HCT116 (cell line): ENCODE measurements at regions not wholly inside any gene's neighbourhood (a gene's known extent, or its start where the extent isn't known, plus 50 kb on each side); places are given as distances from the start of the nearest gene placed in this dataset.

Experiments
- ATAC-seq: fragments of 200-7000 bp; cut with Tn5 transposase; 2 replicates; pipeline ENCODE4 v1.9.1; 2020; ENCODE audit warnings: mild to moderate bottlenecking, moderate library complexity
- BruUV-seq: library from RNA; stranded (reverse); fragments of 400-500 nt; replicated peaks from 2 replicates; lab custom pipeline; 2021; lab: Mats Ljungman, UMichigan
- CTCF ChIA-PET: fragments of 300-600 bp; sonication (Branson Sonifier 250); formaldehyde crosslinking; loops from one replicate; lab custom pipeline; 2021; ENCODE audit warnings: antibody characterized with exemption; lab: Charles Lee
- POLR2A ChIA-PET: fragments of 300-600, 350-600 bp; sonication (Branson Sonifier 250); formaldehyde crosslinking; loops from one replicate; lab custom pipeline; 2021; ENCODE audit warnings: antibody characterized with exemption; lab: Charles Lee
- RAD21 ChIA-PET, 2 experiments: fragments of 300-600 bp; sonication (Branson Sonifier 250); formaldehyde crosslinking; loops; one replicate each; lab custom pipeline; 2023; ENCODE audit warnings: low total read pairs in 2 of 2; ENCODE audit not compliant: uncharacterized antibody in 2 of 2, unreplicated experiment in 2 of 2, low non-redundant PET in 1 of 2; lab: Charles Lee
- DNase-seq: peaks from one replicate; pipeline ENCODE4 v3.0.0-alpha.2; 2010; ENCODE audit warnings: low read depth, low spot score
- H2AFZ ChIP-seq: fragments of 200-600 bp; shearing (Covaris generic), sonication (generic); 2 replicates; pipeline ENCODE4 v1.6.1; 2017; ENCODE audit warnings: low read depth, mixed run types, mixed read lengths, antibody characterized with exemption, low read length; ENCODE audit not compliant: poor library complexity, severe bottlenecking
- H3K27ac ChIP-seq: 2 replicates; pipeline ENCODE4 v1.5.1; 2012; ENCODE audit warnings: low read depth, low read length
- H3K27me3 ChIP-seq: fragments of 200-600 bp; sonication (generic); 2 replicates; pipeline ENCODE4 v1.6.1; 2016; ENCODE audit warnings: mixed run types, low read length, mixed read lengths; ENCODE audit not compliant: insufficient read depth
- H3K36me3 ChIP-seq, 2 experiments: fragments of 200-500 bp in 1 of 2; fragments of 200-600 bp in 1 of 2; sonication (Bioruptor generic) in 1 of 2; sonication (generic) in 1 of 2; 2 replicates each; pipeline versions ENCODE4 v1.5.1 to v1.6.1; 2014 to 2016; ENCODE audit warnings: low read length in 2 of 2, inconsistent platforms in 1 of 2, mixed read lengths in 1 of 2, mixed run types in 1 of 2; ENCODE audit not compliant: insufficient read depth in 2 of 2, control insufficient read depth in 1 of 2
- H3K4me1 ChIP-seq, 2 experiments: fragments of 200-600 bp in 1 of 2; sonication (generic) in 1 of 2; 2 replicates each; pipeline versions ENCODE4 v1.5.1 to v1.6.1; 2012 to 2017; ENCODE audit warnings: low read length in 2 of 2, inconsistent platforms in 1 of 2, mild to moderate bottlenecking in 1 of 2, mixed read lengths in 1 of 2, mixed run types in 1 of 2, moderate library complexity in 1 of 2; ENCODE audit not compliant: insufficient read depth in 2 of 2, control insufficient read depth in 1 of 2
- H3K4me2 ChIP-seq: fragments of 200-600 bp; sonication (generic); 2 replicates; pipeline ENCODE4 v1.6.1; 2017; ENCODE audit warnings: mixed run types, low read length, mixed read lengths
- H3K4me3 ChIP-seq, 2 experiments: fragments of 200-600 bp in 1 of 2; sonication (generic) in 1 of 2; replicated peaks in 1 of 2; 2 replicates each; pipeline ENCODE4 v1.5.1; 2011 to 2016; ENCODE audit warnings: low read length in 2 of 2, control low read depth in 1 of 2, low read depth in 1 of 2, mild to moderate bottlenecking in 1 of 2, mixed read lengths in 1 of 2, mixed run types in 1 of 2
- H3K79me2 ChIP-seq: fragments of 200-600 bp; sonication (generic); 2 replicates; pipeline ENCODE4 v1.6.1; 2017; ENCODE audit warnings: mild to moderate bottlenecking, mixed run types, low read length, moderate library complexity, mixed read lengths; ENCODE audit not compliant: insufficient read depth
- H3K9ac ChIP-seq: fragments of 200-600 bp; sonication (generic); 2 replicates; pipeline ENCODE4 v1.6.1; 2016; ENCODE audit warnings: low read length, mixed read lengths
- H3K9me2 ChIP-seq: fragments of 200-600 bp; sonication (generic), shearing (Covaris generic); 2 replicates; pipeline ENCODE4 v1.6.1; 2017; ENCODE audit warnings: mixed run types, mild to moderate bottlenecking, moderate library complexity; ENCODE audit not compliant: insufficient read depth
- H3K9me3 ChIP-seq, 2 experiments: fragments of 200-500 bp in 1 of 2; fragments of 200-600 bp in 1 of 2; sonication (Bioruptor generic) in 1 of 2; sonication (generic) in 1 of 2; 2 replicates each; pipeline ENCODE4 v1.6.1; 2014 to 2017; ENCODE audit warnings: low read length in 2 of 2, mixed read lengths in 2 of 2, inconsistent platforms in 1 of 2, low read depth in 1 of 2, mild to moderate bottlenecking in 1 of 2, mixed run types in 1 of 2, moderate library complexity in 1 of 2; ENCODE audit not compliant: control insufficient read depth in 1 of 2, insufficient read depth in 1 of 2
- H4K20me1 ChIP-seq: fragments of 200-600 bp; sonication (generic), shearing (Covaris generic); 2 replicates; pipeline ENCODE4 v1.6.1; 2017; ENCODE audit warnings: mixed run types, mild to moderate bottlenecking, moderate library complexity; ENCODE audit not compliant: insufficient read depth
- CBX3 ChIP-seq: IDR thresholded peaks from 2 replicates; pipeline ENCODE4 v1.6.1; 2012; ENCODE audit warnings: low read depth
- CEBPB ChIP-seq: IDR thresholded peaks from 2 replicates; pipeline ENCODE4 v1.6.1; 2012; ENCODE audit warnings: low read depth
- ELF1 ChIP-seq: IDR thresholded peaks from 2 replicates; pipeline ENCODE4 v1.6.1; 2012; ENCODE audit warnings: low read depth, borderline replicate concordance
- MAX ChIP-seq: IDR thresholded peaks from 2 replicates; pipeline ENCODE4 v1.6.1; 2012
- POLR2A ChIP-seq: IDR thresholded peaks from 2 replicates; pipeline ENCODE4 v1.7.0; 2011; ENCODE audit warnings: borderline replicate concordance; ENCODE audit not compliant: insufficient read depth, insufficient read length; ENCODE audit errors: extremely low read depth
- POLR2AphosphoS5 ChIP-seq: IDR thresholded peaks from 2 replicates; pipeline ENCODE4 v1.6.1; 2011; ENCODE audit warnings: mild to moderate bottlenecking, low read depth, low read length, moderate library complexity
- REST ChIP-seq: IDR thresholded peaks from 2 replicates; pipeline ENCODE4 v1.6.1; 2012; ENCODE audit warnings: low read depth
- SRF ChIP-seq: IDR thresholded peaks from 2 replicates; pipeline ENCODE4 v1.6.1; 2012; ENCODE audit warnings: low read depth
- TCF7L2 ChIP-seq: IDR thresholded peaks from 2 replicates; pipeline ENCODE4 v1.7.0; 2011; ENCODE audit warnings: borderline replicate concordance, inconsistent platforms; ENCODE audit not compliant: insufficient read depth, insufficient read length; ENCODE audit errors: extremely low read depth
- YY1 ChIP-seq: IDR thresholded peaks from 2 replicates; pipeline ENCODE4 v1.6.1; 2011; ENCODE audit warnings: low read length, low read depth, moderate library complexity, mild to moderate bottlenecking; ENCODE audit not compliant: insufficient replicate concordance; ENCODE audit errors: extremely low read depth
- ZFX ChIP-seq: fragments of 450-650 bp; IDR thresholded peaks from 2 replicates; pipeline ENCODE4 v1.6.1; 2017
- ZNF274 ChIP-seq: fragments of 200-500 bp; sonication (Bioruptor generic); IDR thresholded peaks from 2 replicates; pipeline ENCODE4 v1.6.1; 2014; ENCODE audit warnings: mild to moderate bottlenecking, low read depth, low read length, inconsistent platforms
- intact Hi-C: fragments of 100-400 bp; cut with micrococcal nuclease; formaldehyde crosslinking; loops from 2 replicates; pipeline ENCODE4 v1.10.0; 2022

- DNase-seq = no peak
- Histone ChIP-seq H3K9me2 (no peaks in the 10 kb centered on the region), H3K36me3 (no peaks in the 10 kb centered on the region), H3K4me2 (no peak overlapping the region), H3K9ac (no peak overlapping the region), H4K20me1 (no peaks in the 10 kb centered on the region), H3K27me3 (no peaks in the 10 kb centered on the region), H2AFZ (no peak overlapping the region), H3K79me2 (no peaks in the 10 kb centered on the region), H3K4me3 (no peak overlapping the region), H3K4me1 (no peaks in the 10 kb centered on the region), H3K27ac (no peak overlapping the region), H3K9me3 (no peaks in the 10 kb centered on the region)
- POLR2A ChIA-PET = no interaction called here
- intact Hi-C loops = no loop called here
- RAD21 ChIA-PET = no interaction called here
- BruUV-seq = no TSS peak
- no peak for ATAC-seq
- CTCF ChIA-PET = no interaction called here
- no peak for TF ChIP-seq POLR2AphosphoS5
- TF ChIP-seq ELF1 = no peak
- TF ChIP-seq POLR2A = no peak
- no peak for TF ChIP-seq SRF
- TF ChIP-seq CBX3 = no peak
- no peak for TF ChIP-seq CEBPB
- no peak for TF ChIP-seq ZNF274
- TF ChIP-seq REST = no peak
- no peak for TF ChIP-seq ZFX
- TF ChIP-seq YY1 = no peak
- no peak for TF ChIP-seq MAX
- no peak for TF ChIP-seq TCF7L2
These were observed 737.8 kb upstream of the PTBP2 start for GRCh38 chr1:95983831-95984230.
